ENCODE measurements at regions not wholly inside any gene's neighbourhood (a gene's known extent, or its start where the extent isn't known, plus 50 kb on each side); places are given as distances from the start of the nearest gene placed in this dataset.

- TF ChIP-seq TAF1 (IDR thresholded peaks at IDR 0.05; ENCODE audit: borderline replicate concordance, low read depth, low read length) = no peak
- no peak for TF ChIP-seq CTCF (IDR thresholded peaks at IDR 0.05)
- TF ChIP-seq GABPA (IDR thresholded peaks at IDR 0.05; ENCODE audit: low read depth) = no peak
- TF ChIP-seq EP300 (IDR thresholded peaks at IDR 0.05; ENCODE audit: borderline replicate concordance in 1 of 2, low read depth in 1 of 2, low read length in 1 of 2) = no peak
- no peak for TF ChIP-seq EZH2phosphoT487 (IDR thresholded peaks at IDR 0.05; ENCODE audit: borderline replicate concordance, low read depth)
- TF ChIP-seq RAD21 (IDR thresholded peaks at IDR 0.05; ENCODE audit: low read length) = no peak
- no peak for TF ChIP-seq CHD2 (IDR thresholded peaks at IDR 0.05; ENCODE audit: low read length, partially characterized antibody)
Observed at GRCh38 chrX:27893871-27894270, 86.1 kb downstream of the MAGEB10 start.
